ENCODE measurements at regions not wholly inside any gene's neighbourhood (a gene's known extent, or its start where the extent isn't known, plus 50 kb on each side); places are given as distances from the start of the nearest gene placed in this dataset.

GRCh38 chr3:4897765-4898453 lies 81.3 kb upstream of the BHLHE40 start:
- H3K9ac ChIP-seq (ENCODE audit: extremely low read depth, insufficient read length, low read length) = no peak overlapping the region
- no peak overlapping the region for H3K23ac ChIP-seq (ENCODE audit: insufficient read length, low read depth, low read length)
- Mint-ChIP-seq H3K27ac (peak overlapping the region in 1 of 3 experiments; percentile 36; a peak in 2 of 7 replicates), H3K4me1 (peaks cover 4 to 9% of the 10 kb centered on the region in 2 experiments), H3K9me3 (no peaks in the 10 kb centered on the region), H3K4me3 (no peak overlapping the region), H3K36me3 (ENCODE audit: insufficient read depth in 1 of 3, low read depth in 3 of 3) (no peaks in the 10 kb centered on the region), H3K27me3 (ENCODE audit: low read depth) (peaks cover 2% of the 10 kb centered on the region)
- H4K91ac ChIP-seq (ENCODE audit: insufficient read length, low read depth, low read length) = no peak overlapping the region
- no peaks in the 10 kb centered on the region for H3K27me3 ChIP-seq (ENCODE audit: insufficient read depth, low read length)
- no peak overlapping the region for H2BK120ac ChIP-seq (ENCODE audit: low read depth, low read length, poor library complexity, severe bottlenecking)
- H2BK15ac ChIP-seq (ENCODE audit: low read depth, low read length) = no peak overlapping the region
- no peak overlapping the region for H3K4ac ChIP-seq (ENCODE audit: low read depth, low read length)
- no peaks in the 10 kb centered on the region; the same call in 1 of the 2 replicates for H3K4me1 ChIP-seq (ENCODE audit: insufficient read depth, low read length)
- no peak overlapping the region for H2BK5ac ChIP-seq (ENCODE audit: insufficient read length, low read length)
- no peak overlapping the region for H4K8ac ChIP-seq (replicated peaks; ENCODE audit: insufficient read length, low read depth, low read length)
- no peak overlapping the region for H3K14ac ChIP-seq (ENCODE audit: insufficient read depth, low read length)
- H3K23me2 ChIP-seq (ENCODE audit: insufficient read length, low read depth, low read length, poor library complexity, severe bottlenecking) = no peaks in the 10 kb centered on the region
- no peak overlapping the region for H3T11ph ChIP-seq (ENCODE audit: low read length)
- no peak overlapping the region for H2AK5ac ChIP-seq (ENCODE audit: insufficient read length, low read length)
- no peak for DNase-seq
- H4K5ac ChIP-seq (ENCODE audit: insufficient read length, low read depth, low read length) = no peak overlapping the region
- H4K20me1 ChIP-seq (ENCODE audit: control insufficient read depth, insufficient read depth, insufficient read length) = no peaks in the 10 kb centered on the region
- H2AFZ ChIP-seq (ENCODE audit: low read length) = no peak overlapping the region
- H2BK20ac ChIP-seq (ENCODE audit: low read depth, low read length, poor library complexity, severe bottlenecking) = no peak overlapping the region
- no peaks in the 10 kb centered on the region for H3K9me3 ChIP-seq (ENCODE audit: control insufficient read depth, low read depth, low read length)
- H3K4me2 ChIP-seq (ENCODE audit: insufficient read depth, insufficient read length, low read length) = no peak overlapping the region
- H3K79me1 ChIP-seq (ENCODE audit: insufficient read depth, low read depth, low read length, poor library complexity, severe bottlenecking) = no peaks in the 10 kb centered on the region
- no peak overlapping the region for H3K56ac ChIP-seq (ENCODE audit: insufficient read length, low read depth, low read length)
- no peaks in the 10 kb centered on the region for H3K79me2 ChIP-seq (ENCODE audit: insufficient read depth, low read length)
- H3K18ac ChIP-seq (ENCODE audit: insufficient read length, low read depth, low read length) = no peak overlapping the region
- TF ChIP-seq CTCF (conservative IDR thresholded peaks at IDR 0.05) = no peak
- H3K27ac ChIP-seq (ENCODE audit: insufficient read length, low read depth, low read length) = no peak overlapping the region
- WGBS (ENCODE audit: extremely low coverage, insufficient read length, low lambda C conversion rate) = no CpG with 5 or more reads among the region's 6 CpGs
- no peak overlapping the region for H2BK12ac ChIP-seq (ENCODE audit: insufficient read length, low read depth, low read length)
